ELR (cell line): ENCODE measurements at regions not wholly inside any gene's neighbourhood (a gene's known extent, or its start where the extent isn't known, plus 50 kb on each side); places are given as distances from the start of the nearest gene placed in this dataset.
"Not testable (repeated sequence)": the region's sequence is repeated elsewhere in the genome, so short reads cannot be mapped to it uniquely, and the experiment has no call there.

Source experiments
- DNase-seq: peaks from one replicate; pipeline ENCODE4 v3.0.0-alpha.2; 2015; ENCODE audit warnings: low read depth

DNA sequence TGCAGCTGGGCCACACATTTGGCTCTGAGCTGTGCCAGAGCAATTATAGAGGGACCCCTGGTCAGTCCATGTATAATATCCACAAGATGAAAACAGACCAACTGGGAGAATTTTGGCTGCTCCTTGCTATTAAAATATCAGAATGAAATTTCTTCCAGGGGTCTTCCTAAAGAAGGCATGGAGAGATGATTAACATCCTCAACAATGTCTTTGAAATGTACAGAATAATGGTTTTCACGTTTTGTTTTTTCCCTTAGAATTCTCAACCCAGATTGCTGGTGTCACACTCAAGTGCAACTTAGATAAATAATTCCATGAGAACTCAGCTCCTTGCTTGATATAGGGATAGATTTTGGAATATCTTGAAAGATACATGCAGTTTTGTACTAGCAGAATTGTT is 148.3 kb upstream of the SLC24A2 start:
- DNase-seq, result no peak

DNA sequence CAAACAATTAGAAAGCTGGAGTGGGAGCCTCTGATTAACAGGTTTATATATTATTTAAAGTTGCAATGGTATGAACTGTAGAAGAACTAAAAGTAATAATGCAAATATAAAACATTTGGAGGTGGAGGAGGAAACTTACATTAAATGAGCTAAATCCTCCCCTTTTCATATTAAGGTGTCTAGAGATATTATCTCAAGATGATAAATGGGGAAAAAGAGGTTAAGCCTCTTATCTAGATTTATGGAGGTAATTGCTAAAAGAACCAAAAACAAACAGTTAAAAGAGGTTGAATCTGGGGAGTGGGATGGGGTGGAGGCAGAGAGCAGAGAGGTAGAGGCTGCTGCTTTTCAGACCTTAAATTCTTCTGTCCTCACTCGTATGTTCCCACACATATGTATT is 147.8 kb upstream of the SLC24A2 start:
- DNase-seq, result no peak

DNA sequence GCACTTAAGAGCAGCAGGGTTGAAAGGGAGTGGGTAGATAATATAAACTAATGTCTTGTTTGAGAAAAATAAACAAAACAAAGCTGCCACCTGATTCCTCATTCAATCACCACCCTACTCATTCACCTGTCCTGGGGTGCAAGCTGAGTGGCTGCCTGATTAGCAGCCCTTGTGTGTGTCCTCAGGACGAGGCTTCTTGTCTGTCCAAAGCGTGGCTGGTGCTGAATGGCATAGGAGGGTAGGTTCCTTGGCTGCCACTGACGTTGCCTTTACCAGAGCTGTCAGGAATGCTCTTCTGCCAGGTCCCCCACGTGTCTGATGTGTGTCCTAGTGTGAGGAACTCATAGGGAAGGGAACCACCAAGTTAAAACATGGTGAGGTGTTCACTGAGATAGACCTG is 146.6 kb upstream of the SLC24A2 start:
- DNase-seq, result no peak

DNA sequence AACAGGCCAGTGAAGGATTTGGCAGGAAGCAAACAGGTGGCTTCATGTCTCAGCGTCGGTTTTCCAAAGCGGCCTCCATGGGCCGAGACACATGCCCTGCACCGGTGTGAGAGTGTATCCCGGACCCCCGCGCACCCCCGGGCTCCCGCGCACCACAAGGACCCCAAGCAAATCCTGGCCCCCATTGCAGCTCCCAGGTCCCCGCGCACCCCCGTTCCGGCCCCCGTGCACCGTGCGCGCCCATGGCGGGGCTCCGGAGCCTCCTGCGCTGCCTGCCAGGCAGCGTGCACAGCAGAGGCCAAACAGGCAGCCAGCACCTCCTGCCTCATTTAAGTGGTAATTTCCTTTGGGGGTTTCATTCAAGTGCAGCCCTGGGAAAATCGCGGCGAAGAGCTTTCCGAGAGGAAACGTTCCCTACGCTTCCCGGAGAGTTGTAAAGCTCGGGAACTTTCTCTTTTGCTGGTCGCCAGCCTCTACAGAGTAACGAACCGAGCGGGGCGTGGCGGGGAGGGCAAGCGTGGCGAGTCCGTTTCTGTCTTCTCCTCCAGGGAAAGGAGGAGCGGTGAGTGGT is 145.5 kb upstream of the SLC24A2 start:
- peak; percentile 7 for DNase-seq

DNA sequence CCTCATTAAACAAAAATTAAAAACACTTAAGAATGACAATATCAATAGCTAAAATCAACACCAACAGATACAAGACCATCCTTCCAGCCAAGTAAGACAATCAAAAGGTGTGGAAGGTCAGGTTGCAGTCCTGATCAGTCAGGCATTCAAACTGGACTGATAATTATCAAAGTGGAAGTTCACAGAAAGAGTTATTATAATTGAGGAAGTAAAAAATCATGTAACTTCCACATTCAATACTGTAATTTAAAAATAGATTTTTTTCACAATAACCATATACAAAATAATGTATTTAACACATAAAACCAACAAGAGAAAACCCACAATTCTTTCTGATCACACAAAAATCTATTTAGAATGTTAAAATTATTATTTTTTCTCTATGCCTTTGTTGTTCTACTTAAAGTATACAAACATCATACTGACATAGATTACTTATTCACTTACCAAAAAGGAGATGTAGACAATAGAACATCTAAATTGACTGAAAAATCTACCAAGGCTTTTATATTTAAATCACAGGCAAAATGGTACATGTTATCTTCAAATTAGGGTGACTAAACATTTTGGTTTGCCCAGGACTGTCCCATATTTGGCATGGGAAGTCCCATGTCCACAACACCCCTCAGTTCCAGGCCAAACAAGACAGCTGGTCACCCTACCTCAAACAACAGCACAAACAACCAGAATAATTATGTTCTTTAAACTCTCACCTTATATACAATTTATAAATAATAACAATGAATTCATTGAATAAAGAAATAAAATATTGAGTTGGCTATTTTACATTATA is 142.5 kb upstream of the SLC24A2 start:
- DNase-seq, result no peak

DNA sequence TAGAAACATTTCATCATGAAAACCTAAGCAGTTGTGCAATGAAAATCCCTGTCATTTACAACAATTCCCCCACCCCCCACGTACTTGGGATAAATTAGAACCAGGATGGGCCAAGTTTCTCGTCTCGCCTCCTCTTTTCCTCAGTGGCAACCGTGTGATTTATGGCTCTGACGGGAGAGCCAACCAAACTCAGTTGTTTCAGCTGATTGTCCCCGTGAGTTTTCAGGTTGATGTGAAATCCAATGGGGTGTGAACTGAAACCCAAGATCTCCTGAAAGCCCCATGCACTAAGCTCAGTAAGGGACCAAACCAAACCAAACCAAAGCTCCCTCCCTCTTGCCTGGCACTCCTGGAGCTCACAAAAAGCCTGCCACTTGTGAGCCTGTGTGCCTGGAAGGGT is 138.7 kb upstream of the SLC24A2 start:
- no peak for DNase-seq

DNA sequence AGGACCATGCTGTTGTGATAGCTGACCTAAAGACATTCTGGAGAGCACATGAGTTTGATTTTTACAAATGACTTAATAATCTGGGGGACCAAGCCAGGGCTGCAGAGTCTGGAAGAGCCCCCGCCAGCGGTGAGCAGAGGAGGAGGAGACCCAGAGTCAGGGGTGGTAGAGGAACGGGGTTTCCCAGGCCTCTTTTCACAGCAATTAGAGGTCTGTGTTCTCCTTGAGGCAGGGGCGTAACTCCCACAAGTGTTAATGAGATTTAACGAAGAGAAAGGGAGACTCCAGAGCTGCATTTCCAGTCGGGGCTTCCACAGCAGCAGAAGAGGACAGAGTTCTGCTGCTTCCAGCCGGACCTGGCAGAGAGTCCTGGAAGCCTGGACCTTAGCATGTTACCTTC is 137.9 kb upstream of the SLC24A2 start:
- no peak for DNase-seq

DNA sequence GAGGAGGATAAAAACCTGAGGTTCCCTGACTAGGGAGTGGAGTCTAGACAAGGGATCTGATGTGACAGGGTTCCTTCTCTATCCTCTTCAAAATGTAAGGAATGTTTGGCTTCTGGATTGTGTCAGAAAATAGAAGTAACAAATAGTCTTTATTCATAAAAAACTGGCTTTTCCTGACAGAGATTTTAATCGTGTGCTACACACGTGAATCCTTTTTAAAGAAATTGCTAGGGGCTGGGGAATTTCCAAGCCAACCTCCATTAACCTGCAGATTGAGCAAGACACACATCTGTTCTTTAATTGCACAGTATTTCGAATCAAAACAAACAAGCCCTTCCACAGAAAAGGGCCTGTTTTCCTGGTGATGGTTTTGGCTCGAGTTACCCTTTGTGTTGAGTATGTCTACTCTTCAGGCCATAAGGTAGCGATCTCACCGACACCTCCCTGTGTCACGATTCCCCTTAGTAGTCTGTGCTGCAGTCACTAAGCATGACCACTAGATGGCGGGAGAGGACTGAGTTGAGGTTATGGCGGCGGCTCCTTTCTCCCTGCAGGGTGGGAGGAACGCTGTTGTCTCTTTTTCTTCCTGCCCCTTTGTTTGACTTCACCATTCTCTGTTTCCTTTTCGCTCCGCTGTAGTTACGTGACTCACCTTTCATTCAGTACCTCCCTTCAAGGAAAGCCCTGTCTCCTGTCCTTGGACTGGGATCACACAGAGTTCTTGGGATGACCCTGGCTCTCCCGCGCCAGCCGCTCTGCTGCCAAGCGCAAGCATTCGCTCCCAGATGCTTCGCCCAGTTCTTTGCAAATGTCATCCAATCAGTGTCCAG is 137.1 kb upstream of the SLC24A2 start:
- peak; percentile 84 for DNase-seq

DNA sequence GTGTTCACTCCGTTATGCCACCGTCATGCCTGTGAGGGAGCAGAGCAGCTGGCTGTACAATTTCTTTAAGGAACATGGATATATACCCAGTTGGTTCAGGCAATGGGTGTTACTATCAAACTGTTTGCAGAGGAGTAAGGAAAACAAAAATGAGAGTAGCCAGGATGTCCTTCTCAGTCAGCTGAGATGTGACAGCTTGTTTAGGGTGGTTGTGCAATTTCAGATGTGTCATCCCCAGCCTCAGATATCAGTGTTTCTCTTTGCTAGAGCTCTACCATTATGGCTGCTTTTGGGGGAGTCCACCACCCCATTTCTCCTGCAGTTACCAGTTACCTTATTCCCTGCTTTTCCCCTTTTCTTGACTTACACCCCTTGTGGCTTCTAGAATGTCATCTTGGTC is 135.2 kb upstream of the SLC24A2 start:
- no peak for DNase-seq

DNA sequence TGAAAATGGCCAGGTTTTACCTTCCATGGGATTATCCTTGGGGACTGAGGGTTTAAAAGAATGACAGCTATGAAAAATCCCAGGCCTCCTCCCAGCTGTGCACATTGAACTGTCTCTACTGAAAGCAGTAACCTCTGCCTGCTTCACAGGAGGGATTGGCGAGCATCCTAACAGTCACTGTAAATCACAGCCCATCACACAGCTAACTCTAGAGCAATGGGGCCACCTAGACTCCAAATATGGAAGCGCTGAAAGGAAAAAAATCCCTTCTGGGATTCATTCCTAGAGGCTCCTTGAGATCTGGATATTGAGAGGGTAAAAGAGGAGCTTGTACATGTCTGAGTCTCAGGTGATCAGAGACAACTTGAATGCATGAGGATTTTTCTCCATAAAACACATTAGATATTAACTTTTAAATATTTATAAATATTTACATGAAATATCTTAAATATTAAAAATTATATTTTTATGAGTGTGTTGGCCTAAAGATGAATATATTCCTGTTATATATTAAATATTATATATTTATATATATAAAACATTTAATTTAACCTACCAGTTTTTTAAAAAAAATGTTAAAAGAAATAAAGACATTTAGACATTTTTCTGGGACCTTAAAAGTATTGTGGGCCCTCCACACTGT is 133.8 kb upstream of the SLC24A2 start:
- peak; percentile 65 for DNase-seq

DNA sequence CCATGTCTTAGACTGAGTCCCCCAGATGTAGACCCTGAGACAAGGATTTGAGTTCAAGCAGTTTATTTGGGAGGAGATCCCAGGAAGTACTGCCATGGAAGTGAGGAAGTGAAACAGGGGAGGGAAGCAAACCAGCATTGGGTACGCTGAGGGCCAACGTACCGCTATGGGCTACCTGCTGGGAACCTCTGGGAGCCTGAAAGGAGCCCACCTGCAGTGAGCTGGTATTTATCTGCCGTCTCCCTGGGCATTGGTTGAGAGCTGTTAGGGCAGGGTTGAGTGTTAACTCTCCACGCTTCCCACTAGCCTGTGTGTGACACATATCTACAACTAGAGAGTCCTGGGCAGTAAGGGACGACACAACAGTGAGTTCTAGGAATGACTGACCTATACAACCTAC is 131.6 kb upstream of the SLC24A2 start:
- DNase-seq, result no peak

DNA sequence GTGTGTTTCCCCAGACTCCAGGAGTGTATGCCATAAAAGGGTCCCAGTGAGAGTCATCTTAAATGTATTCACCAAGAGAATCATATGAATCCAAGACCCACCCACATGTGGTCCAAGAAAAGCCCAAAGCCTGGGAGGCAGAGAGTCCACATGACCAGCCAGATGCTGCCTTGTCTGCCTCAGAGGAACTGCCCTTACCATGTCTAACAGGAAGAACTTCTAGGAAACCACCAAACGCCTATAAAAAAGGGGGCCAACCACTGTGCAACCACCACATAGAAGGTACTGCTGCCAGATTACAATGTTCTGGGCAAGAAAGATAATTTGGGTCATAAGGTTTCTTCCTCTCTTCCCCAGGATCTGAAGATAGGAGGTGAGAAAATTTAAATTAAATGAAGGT is 129.8 kb upstream of the SLC24A2 start:
- no peak for DNase-seq

DNA sequence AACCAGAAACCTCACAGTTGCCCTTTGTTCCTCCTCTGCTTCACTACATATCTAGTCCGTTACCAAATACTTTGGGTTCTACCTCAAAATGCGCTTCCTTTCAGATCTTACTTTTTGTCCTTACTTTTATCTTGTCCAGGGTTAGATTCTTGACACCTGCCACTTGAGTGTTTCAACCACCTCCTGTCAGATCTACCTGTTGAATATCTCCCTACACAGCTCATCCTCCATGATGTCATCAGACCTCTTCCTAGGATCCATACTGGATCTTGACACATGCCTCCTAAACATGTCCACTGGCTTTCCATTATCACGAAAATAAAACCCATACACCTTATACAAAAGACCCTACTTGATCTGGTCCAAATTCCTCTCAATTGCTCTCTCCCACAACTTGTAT is 125.2 kb upstream of the SLC24A2 start:
- DNase-seq, result no peak

DNA sequence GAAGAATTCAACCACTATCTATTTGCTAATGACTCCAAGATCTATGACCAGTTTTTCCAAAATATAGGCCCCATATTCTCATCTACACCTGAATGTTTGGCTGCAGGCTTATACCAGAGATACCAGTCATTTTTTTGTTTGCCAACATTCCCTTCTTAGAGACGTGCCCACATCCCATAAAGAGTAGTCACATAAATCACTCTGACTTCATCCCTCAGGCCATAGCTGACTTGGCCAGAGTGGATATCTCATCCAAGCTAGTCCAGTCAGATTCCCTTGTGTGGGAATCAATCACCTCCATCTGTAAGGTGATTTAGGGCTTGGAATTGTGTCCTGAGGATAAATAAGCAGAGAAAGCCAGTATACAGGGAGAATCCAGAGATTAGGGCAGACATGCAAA is 124.3 kb upstream of the SLC24A2 start:
- DNase-seq, result no peak

DNA sequence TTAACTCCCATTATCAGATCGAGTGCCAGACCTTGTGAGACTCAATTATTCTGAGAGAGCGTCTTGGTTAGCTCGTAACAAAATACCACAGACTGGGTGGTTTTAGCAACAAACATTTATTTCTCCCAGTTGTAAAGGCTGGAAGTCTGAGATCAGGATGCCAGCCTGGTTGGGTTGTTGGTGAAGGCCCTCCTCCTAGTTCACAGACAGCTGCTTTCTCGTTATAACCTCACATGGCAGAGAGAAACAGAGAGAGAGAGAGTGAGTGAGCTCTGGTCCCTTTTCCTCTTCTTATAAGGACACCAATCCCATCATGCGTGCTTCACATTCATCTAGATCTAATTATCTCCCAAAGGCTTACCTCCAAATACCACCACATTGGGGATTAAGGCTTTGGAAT is 114.2 kb upstream of the SLC24A2 start:
- no peak for DNase-seq

DNA sequence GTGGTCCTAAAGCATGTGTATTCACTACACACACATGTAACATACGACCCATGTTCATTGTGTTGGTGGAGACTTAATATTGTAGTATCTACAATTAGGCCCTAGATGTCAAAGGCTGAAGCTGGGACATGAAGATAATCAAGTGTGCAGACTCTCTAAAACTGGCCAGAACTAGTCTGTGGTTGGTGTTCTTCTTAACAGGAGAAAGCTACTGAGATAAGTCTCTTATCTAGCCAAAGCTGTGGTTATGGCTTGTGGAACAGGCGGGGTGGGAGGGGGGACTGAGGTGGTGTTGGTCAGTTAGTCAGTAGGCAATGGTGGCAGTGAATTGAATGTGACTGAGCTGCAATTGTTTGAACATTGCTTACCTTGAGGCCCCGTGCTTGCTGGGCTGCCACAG is 112.7 kb upstream of the SLC24A2 start:
- no peak for DNase-seq

DNA sequence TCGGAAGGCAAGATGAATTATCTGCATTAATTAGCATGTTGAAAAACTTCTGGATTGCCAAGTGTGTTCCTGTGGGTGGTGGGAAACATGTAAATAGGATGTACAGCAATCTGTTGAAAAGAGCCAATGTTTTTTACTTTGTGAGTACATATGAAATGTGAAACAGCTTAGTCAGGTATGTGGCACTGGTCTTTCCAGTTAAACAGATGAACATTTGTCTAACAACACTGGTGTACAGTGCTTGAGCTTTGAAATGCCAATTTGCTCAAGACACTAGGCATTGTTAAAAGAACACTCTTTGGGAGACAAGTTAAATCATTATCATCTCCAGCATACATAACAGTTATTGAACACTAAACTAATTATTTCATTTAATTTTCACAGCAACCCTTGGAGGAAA is 107.3 kb upstream of the SLC24A2 start:
- DNase-seq, result no peak

DNA sequence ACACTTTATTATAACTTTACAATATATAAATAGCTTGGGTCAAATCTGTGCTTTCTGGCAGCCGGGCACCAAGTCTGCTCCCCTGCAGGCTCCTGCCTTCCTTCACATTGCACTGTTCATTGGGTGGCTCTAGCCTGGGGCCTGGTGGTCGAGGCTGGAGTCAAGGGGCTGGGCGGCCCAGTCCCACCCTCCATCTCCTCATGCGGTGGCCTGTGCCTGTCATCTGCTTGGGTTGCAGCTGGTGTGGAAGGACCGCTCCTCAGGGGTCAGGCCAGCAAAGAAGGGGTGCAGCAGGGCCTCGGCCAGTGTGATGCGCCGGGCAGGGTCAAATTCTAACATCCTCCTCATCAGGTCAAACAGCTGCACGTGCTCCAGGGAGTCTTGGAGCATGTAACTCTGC is 106.7 kb upstream of the SLC24A2 start:
- not testable (repeated sequence) for DNase-seq

DNA sequence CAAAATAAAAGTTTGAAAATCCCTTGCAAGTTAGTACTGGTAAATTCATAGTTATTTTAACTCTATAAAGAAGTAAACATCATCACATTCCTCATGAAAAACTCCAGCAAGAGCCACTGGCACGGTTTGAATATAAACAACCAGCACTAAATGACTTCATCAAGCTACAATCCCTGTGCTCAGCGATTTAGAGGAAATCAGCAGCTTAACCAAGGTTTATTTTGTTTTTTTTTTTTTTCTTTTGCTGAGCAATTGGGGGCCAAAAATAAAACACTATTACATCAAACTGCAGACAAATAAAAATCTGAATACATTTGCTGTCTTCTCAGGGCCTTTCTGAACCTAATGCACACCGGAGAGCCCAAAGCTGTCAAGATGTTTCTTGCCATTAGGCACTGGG is 106.2 kb upstream of the SLC24A2 start:
- no peak for DNase-seq

DNA sequence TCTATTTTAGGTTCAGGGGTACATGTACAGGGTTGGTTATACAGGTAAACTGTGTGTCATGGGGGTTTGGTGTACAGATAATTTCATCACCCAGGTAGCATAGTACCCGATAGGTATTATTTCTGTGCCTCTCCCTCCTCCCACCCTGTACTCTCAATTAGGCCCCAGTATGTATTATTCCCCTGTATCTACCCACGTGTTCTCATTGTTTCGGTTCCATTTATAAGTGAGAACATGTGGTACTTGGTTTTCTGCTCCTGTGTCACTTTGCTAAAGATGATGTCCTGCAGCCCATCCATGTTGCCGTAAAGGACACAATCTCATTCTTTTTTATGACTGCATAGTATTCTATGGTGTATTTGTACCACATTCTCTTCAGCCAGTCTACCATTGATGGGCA is 96.8 kb upstream of the SLC24A2 start:
- no peak for DNase-seq

DNA sequence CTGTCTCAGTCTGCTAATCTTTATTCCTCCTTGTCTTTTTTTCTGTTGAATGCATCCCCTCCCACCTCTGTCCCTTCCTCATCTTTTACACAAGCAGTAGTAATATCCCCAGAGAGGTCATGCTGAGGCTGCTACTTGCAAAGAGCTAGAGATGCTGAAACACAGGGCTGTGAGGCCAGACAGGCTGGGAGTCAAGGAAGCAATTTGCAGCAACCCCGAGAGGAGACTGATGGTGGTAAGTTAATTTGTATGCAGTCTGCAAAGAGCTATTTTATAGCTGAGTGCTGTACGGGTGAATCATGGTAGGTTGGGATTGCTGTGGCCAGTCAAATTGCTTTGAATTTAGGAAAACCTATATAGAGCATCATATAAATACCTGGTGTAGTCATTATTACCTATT is 90.2 kb upstream of the SLC24A2 start:
- DNase-seq, result no peak

DNA sequence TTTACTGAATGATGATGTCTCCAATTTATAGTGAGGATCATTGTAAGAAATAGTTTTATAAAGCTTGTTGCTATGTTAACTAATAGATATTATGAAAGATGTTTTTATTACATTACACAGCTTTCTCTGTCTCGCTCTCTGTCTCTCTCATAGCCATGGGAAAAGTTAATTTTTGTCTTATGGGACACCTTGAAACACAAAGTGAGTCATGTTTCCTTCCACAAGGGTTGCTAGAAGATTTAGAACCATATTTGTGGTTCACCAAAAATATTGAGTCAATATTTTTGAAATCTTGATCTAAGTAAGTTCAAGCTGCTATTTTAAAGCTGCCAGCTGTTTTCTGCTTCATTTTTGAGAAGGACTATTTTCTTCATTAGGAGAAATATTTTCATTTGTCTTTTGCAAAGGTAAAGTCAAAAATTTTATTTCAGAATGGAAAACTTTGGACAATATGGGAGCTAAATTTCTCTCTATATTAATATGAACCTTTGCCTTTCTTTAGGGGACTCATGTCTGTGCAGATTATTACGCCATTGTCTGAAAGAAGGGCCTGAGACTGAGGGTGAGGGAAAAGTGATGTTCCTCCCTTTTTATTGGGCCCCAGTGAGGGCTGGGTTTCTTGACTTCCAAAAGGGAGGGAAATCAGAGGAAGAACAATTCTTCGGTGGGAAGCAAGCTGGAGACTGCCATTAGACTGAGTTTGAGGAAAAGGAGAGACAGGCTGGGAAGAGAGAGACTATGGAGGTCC is 87.9 kb upstream of the SLC24A2 start:
- no peak for DNase-seq
